ENCODE measurements at regions not wholly inside any gene's neighbourhood (a gene's known extent, or its start where the extent isn't known, plus 50 kb on each side); places are given as distances from the start of the nearest gene placed in this dataset.

DNA sequence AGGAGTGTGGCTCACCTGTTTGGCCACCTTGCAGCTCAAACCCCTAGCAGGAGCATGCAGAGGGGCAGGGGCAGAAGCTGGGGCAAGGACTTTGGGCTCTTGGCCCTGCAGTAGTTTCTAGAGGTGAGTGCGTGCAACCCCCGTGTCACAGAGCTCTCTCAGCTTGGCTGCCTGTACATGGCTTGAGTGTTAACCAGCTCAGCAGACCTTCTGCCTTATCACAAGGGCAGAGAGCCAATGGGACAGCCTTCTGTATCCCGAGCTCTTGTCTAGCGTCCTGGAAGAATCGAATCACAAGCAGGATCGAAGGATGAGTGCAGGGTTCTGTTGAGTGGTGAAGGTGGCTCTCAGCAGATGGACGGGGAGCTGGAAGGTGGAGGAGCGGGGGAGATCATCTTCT lies 120.3 kb upstream of the TMEM18 start:
- H3K9ac ChIP-seq (ENCODE audit: low read length in 2 of 2), result no peak overlapping the region
- H3K27me3 ChIP-seq (ENCODE audit: control insufficient read depth in 1 of 2, insufficient read depth in 2 of 2, low read length in 2 of 2), result peaks cover 0 to 2% of the 10 kb centered on the region in 2 donors
- H3K4me1 ChIP-seq (ENCODE audit: control insufficient read depth, insufficient read depth, low read length), result no peaks in the 10 kb centered on the region
- no peaks in the 10 kb centered on the region for H3K36me3 ChIP-seq (ENCODE audit: control insufficient read depth in 2 of 2, insufficient read depth in 2 of 2, low read length in 2 of 2)
- no peaks in the 10 kb centered on the region for H3K9me3 ChIP-seq (ENCODE audit: control insufficient read depth in 2 of 2, low read length in 2 of 2)
- H3K4me3 ChIP-seq (ENCODE audit: low read length in 2 of 2), result no peak overlapping the region
- H3K27ac ChIP-seq (ENCODE audit: low read length), result no peak overlapping the region

DNA sequence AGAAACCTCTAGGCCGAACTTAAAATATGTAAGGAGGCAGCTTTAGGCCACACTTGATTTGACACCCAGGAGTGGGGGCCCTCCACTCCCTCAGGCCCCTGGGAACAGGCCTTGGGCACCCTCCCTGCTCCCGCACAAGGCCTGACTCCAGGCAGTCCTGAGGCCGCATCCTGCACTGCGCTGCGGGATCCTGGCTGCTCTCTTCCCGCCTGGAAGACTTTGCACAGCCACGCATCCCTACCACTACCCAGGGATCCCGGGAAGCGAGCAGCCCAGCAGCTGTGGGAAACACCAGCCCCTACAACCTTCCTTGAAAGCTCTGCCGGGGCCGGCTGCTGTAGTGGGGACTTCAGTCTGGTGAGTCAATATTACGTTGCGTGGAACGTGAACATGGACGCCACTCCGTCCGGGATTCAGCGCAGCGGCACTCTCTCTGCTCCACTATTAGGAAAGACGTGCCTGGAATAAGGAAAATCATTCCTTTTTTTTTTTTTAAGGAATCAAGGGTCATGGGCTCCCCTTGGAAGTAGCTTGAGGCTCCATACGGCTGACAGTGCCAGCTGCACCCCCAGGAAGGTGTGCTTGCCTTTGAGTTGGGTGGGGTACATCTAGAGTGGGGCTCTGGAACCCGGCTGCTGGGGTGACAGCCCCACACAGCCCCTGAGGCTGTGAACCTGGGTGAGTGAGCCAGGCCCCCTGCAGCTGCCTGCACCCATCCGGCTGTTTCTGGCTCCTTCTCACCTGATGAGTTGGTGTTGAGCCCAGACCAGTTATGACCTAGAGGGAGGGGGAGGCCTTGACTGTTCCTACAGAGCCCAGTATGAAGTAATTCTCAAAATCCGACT lies 119.2 kb upstream of the TMEM18 start:
- Histone ChIP-seq H3K36me3 (ENCODE audit: control insufficient read depth in 2 of 2, insufficient read depth in 2 of 2, low read length in 2 of 2) (no peaks in the 10 kb centered on the region), H3K27me3 (ENCODE audit: control insufficient read depth in 1 of 2, insufficient read depth in 2 of 2, low read length in 2 of 2) (peaks cover 0 to 2% of the 10 kb centered on the region in 2 donors), H3K4me3 (ENCODE audit: low read length in 2 of 2) (no peak overlapping the region), H3K4me1 (ENCODE audit: control insufficient read depth, insufficient read depth, low read length) (no peaks in the 10 kb centered on the region), H3K9ac (ENCODE audit: low read length in 2 of 2) (no peak overlapping the region), H3K9me3 (ENCODE audit: control insufficient read depth in 2 of 2, low read length in 2 of 2) (no peaks in the 10 kb centered on the region), H3K27ac (ENCODE audit: low read length) (no peak overlapping the region)

DNA sequence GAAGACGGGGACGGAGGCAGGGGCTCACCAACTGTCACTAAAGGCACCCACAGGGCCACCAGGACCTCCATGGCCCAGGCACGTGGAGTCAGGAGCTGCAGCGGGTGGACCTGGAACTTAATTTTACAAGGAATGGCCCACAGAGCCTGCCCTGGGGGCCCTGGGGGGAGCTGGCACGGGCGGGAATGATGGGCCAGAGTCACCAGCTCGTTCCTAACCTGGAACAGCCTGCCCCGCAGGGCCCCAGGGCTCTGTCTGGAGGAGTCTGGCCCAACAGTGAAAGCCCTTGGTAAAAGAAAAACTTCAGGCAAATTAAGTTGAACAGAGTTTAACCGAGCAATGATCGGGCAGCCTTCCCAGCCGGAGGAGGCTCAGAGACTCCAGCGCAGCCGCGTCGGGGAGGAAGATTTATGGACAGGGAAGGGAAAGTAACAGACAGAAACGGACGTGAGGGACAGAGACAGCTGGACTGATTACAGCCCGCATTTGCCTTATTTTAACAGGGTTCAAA lies 118.4 kb upstream of the TMEM18 start:
- Histone ChIP-seq H3K27ac (ENCODE audit: low read length) (no peak overlapping the region), H3K9me3 (ENCODE audit: control insufficient read depth in 2 of 2, low read length in 2 of 2) (no peaks in the 10 kb centered on the region), H3K9ac (ENCODE audit: low read length in 2 of 2) (no peak overlapping the region), H3K4me3 (ENCODE audit: low read length in 2 of 2) (no peak overlapping the region), H3K36me3 (ENCODE audit: control insufficient read depth in 2 of 2, insufficient read depth in 2 of 2, low read length in 2 of 2) (no peaks in the 10 kb centered on the region), H3K27me3 (ENCODE audit: control insufficient read depth in 1 of 2, insufficient read depth in 2 of 2, low read length in 2 of 2) (peaks cover 0 to 2% of the 10 kb centered on the region in 2 donors), H3K4me1 (ENCODE audit: control insufficient read depth, insufficient read depth, low read length) (no peaks in the 10 kb centered on the region)

DNA sequence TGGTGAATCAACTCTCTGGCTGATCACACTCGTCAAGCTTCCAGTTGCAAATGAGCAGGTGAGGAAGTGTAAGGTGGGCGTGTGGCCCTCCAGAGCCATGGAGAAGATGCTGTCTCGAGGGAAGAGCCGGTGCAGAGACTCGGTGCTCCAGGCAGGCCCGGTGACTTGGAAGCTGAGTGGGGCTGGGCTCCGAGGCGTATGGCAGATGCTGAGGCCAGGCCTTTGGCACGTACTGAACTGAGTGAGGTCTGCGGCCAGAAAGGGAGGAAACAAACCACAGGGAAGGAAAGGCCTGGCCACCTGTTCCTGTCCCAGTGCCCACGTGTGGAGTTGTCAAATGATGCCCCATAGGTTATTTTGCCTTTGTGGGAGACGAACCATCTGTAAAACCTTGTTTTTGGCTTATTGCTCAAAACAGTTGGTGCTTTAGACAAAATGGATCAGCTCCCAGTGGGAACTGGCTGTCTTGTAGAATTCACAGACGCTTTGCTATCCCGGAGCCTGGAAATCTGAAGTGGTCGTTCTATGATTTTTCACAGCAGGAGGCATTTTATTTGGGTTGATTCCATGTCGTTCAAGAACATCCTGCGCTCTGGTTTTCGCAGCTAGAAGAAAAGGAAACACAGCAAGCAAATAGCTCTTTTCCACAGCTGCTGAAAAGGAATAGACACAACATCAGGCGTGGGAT lies 117.5 kb upstream of the TMEM18 start:
- Histone ChIP-seq H3K4me3 (ENCODE audit: low read length in 2 of 2) (no peak overlapping the region), H3K27ac (ENCODE audit: low read length) (no peak overlapping the region), H3K4me1 (ENCODE audit: control insufficient read depth, insufficient read depth, low read length) (no peaks in the 10 kb centered on the region), H3K36me3 (ENCODE audit: control insufficient read depth in 2 of 2, insufficient read depth in 2 of 2, low read length in 2 of 2) (no peaks in the 10 kb centered on the region), H3K27me3 (ENCODE audit: control insufficient read depth in 1 of 2, insufficient read depth in 2 of 2, low read length in 2 of 2) (peaks cover 0 to 2% of the 10 kb centered on the region in 2 donors), H3K9me3 (ENCODE audit: control insufficient read depth in 2 of 2, low read length in 2 of 2) (no peaks in the 10 kb centered on the region), H3K9ac (ENCODE audit: low read length in 2 of 2) (no peak overlapping the region)

DNA sequence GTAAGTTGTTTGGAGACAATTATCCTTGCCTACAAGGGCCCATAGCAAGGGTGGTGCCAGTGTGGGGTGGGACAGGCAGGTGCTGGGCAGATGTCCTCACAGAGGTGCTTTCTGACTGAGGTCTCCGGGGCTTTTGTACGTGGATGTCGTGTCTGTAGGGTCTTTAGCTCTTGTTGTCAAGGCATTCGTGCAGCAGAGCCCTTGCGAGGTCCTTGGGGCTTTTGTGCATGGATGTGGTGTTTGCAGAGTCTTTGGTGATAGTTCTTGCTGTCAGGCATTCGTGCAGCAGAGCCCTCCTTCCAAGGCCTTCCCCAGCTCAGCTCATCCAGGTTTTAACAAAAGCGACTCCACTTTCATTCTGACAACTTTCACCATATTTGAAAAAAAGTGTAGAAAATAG lies 116.0 kb upstream of the TMEM18 start:
- Histone ChIP-seq H3K36me3 (ENCODE audit: control insufficient read depth in 2 of 2, insufficient read depth in 2 of 2, low read length in 2 of 2) (no peaks in the 10 kb centered on the region), H3K27me3 (ENCODE audit: control insufficient read depth in 1 of 2, insufficient read depth in 2 of 2, low read length in 2 of 2) (peaks cover 0 to 2% of the 10 kb centered on the region in 2 donors), H3K9me3 (ENCODE audit: control insufficient read depth in 2 of 2, low read length in 2 of 2) (no peaks in the 10 kb centered on the region), H3K27ac (ENCODE audit: low read length) (no peak overlapping the region), H3K4me3 (ENCODE audit: low read length in 2 of 2) (no peak overlapping the region), H3K9ac (ENCODE audit: low read length in 2 of 2) (no peak overlapping the region), H3K4me1 (ENCODE audit: control insufficient read depth, insufficient read depth, low read length) (no peaks in the 10 kb centered on the region)

DNA sequence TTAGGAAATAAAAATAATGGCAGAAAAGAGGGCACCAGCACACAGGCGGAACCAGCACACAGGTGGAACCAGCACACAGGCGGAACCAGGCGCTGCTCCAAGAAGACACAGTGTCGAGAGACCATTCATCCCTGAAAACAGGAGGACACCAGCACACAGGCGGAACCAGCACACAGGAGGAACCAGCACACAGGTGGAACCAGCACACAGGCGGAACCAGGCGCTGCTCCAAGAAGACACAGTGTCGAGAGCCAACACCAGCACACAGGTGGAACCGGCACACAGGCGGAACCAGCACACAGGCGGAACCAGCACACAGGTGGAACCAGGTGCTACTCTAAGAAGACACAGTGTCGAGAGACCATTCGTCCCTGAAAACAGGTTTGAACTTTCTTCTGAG lies 115.5 kb upstream of the TMEM18 start:
- Histone ChIP-seq H3K27me3 (ENCODE audit: control insufficient read depth in 1 of 2, insufficient read depth in 2 of 2, low read length in 2 of 2) (peaks cover 0 to under 1% of the 10 kb centered on the region in 2 donors), H3K27ac (ENCODE audit: low read length) (no peak overlapping the region), H3K4me3 (ENCODE audit: low read length in 2 of 2) (no peak overlapping the region), H3K4me1 (ENCODE audit: control insufficient read depth, insufficient read depth, low read length) (no peaks in the 10 kb centered on the region), H3K36me3 (ENCODE audit: control insufficient read depth in 2 of 2, insufficient read depth in 2 of 2, low read length in 2 of 2) (no peaks in the 10 kb centered on the region), H3K9ac (ENCODE audit: low read length in 2 of 2) (no peak overlapping the region), H3K9me3 (ENCODE audit: control insufficient read depth in 2 of 2, low read length in 2 of 2) (no peaks in the 10 kb centered on the region)

DNA sequence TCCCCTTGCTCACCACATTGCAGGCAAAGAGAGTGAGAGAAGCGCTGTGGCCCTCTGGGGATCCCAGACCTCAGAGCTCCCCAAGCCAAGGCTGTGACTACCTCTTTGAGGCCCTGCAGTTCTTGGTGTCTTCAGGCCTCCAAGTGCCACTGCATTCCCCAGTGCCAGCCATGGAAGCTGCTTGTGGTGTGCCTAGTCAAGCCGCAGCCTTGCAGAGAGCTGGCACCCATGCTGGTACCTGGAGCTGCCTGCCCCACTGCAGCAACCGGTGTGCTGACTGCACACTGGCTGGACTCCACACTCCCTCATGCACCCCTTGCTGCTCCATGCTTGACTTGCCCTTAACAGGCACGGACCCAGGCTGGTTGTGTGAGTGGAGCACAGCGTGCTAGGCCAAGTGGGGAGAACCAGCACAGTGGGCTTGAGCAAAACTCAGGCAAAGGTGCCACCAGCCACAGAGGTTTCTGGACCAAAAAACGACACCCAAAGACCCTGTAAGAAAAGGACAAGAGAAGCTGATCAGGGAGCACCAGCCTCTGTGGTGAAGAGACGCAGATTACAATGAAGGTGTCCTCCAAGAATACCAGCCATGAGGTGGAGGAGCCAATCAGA lies 113.5 kb upstream of the TMEM18 start:
- H3K36me3 ChIP-seq (ENCODE audit: control insufficient read depth in 2 of 2, insufficient read depth in 2 of 2, low read length in 2 of 2), result no peaks in the 10 kb centered on the region
- no peak overlapping the region for H3K27ac ChIP-seq (ENCODE audit: low read length)
- no peaks in the 10 kb centered on the region for H3K9me3 ChIP-seq (ENCODE audit: control insufficient read depth in 2 of 2, low read length in 2 of 2)
- H3K27me3 ChIP-seq (ENCODE audit: control insufficient read depth in 1 of 2, insufficient read depth in 2 of 2, low read length in 2 of 2), result no peaks in the 10 kb centered on the region
- H3K9ac ChIP-seq (ENCODE audit: low read length in 2 of 2), result no peak overlapping the region
- H3K4me3 ChIP-seq (ENCODE audit: low read length in 2 of 2), result no peak overlapping the region
- no peaks in the 10 kb centered on the region for H3K4me1 ChIP-seq (ENCODE audit: control insufficient read depth, insufficient read depth, low read length)

DNA sequence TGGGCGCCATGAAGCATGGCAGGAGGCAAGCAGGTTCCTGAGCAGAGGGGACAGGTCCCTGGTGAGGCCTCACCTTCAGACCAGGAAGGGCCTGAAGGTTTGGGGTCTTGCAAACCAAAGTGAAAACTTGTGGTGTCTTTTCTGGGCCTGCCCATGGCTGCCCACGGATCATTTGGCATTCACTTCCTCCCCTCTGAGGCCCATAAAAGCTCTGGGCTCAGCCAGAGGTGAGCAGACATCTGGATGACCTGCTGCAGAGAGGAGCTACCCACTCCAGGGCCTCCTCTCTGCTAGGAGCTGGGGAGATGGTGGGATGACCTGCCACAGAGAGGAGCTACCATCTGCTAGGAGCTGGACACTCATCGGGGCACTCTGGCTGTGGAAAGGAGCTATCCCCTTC lies 112.9 kb upstream of the TMEM18 start:
- no peak overlapping the region for H3K9ac ChIP-seq (ENCODE audit: low read length in 2 of 2)
- H3K4me3 ChIP-seq (ENCODE audit: low read length in 2 of 2), result no peak overlapping the region
- H3K4me1 ChIP-seq (ENCODE audit: control insufficient read depth, insufficient read depth, low read length), result no peaks in the 10 kb centered on the region
- H3K9me3 ChIP-seq (ENCODE audit: control insufficient read depth in 2 of 2, low read length in 2 of 2), result no peaks in the 10 kb centered on the region
- H3K27ac ChIP-seq (ENCODE audit: low read length), result no peak overlapping the region
- no peaks in the 10 kb centered on the region for H3K27me3 ChIP-seq (ENCODE audit: control insufficient read depth in 1 of 2, insufficient read depth in 2 of 2, low read length in 2 of 2)
- no peaks in the 10 kb centered on the region for H3K36me3 ChIP-seq (ENCODE audit: control insufficient read depth in 2 of 2, insufficient read depth in 2 of 2, low read length in 2 of 2)

DNA sequence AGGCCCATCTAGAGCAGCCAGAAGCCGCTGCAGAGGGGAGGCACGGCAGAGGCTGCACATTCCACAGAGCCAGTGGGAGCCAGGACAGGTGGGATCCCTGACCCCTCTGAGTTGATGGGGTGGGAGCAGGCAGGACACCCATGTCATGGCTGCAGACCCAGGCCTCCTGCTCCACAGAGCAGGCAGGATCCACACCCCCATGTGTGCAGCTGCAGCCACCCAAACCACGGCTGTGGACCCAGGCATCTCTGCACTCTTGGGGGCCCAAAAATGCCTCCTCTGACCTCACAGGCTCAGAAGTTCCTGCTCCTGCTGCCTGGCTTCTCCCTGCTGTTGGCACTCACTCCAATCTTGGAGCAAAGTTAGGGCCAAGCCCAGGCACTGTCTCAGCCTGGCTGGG lies 112.3 kb upstream of the TMEM18 start:
- Histone ChIP-seq H3K4me1 (ENCODE audit: control insufficient read depth, insufficient read depth, low read length) (no peaks in the 10 kb centered on the region), H3K27ac (ENCODE audit: low read length) (no peak overlapping the region), H3K9me3 (ENCODE audit: control insufficient read depth in 2 of 2, low read length in 2 of 2) (no peaks in the 10 kb centered on the region)

DNA sequence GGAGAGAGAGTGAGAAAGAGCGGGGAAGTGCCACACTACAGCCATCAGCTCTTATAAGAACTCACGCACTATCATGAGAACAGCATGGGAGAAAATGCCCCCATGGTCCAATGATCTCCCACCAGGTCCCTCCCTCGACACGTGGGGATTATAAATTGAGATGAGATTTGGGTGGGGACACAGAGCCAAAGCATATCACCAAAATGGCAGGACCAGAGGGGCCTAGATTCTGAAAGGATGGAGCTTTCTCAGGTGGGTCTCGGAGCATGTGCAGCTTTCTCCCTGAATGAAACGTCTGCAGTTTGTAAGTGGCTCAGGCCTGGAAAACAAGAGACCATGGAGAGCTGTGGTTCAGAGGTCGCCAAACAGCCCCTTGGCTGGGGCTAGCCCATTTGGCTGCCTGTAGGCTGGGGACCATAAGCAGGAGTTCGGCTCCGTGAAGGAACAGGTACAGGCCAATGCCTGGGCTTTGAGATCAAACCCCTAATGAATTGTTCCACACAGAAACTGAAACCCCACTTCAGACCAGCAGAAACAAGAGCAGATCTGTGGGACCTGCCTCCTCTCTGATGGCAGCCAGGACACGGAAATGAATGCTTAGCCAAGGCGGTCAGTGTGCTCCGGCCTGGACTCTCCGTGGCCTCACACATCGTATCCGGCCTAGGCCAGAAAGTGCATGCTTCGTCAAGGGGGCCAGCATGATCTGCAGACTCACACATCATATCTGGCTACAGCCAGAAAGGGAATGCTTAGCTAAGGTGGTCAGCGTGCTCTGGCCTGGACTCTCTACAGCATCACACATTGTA lies 111.2 kb upstream of the TMEM18 start:
- Histone ChIP-seq H3K4me3 (ENCODE audit: low read length in 2 of 2) (no peak overlapping the region), H3K27me3 (ENCODE audit: control insufficient read depth in 1 of 2, insufficient read depth in 2 of 2, low read length in 2 of 2) (no peaks in the 10 kb centered on the region), H3K9me3 (ENCODE audit: control insufficient read depth in 2 of 2, low read length in 2 of 2) (no peaks in the 10 kb centered on the region), H3K36me3 (ENCODE audit: control insufficient read depth in 2 of 2, insufficient read depth in 2 of 2, low read length in 2 of 2) (no peaks in the 10 kb centered on the region), H3K4me1 (ENCODE audit: control insufficient read depth, insufficient read depth, low read length) (no peaks in the 10 kb centered on the region), H3K27ac (ENCODE audit: low read length) (no peak overlapping the region), H3K9ac (ENCODE audit: low read length in 2 of 2) (no peak overlapping the region)

More for the DNA sequence above, 112.3 kb upstream of the TMEM18 start:
- Histone ChIP-seq H3K27me3 (ENCODE audit: control insufficient read depth in 1 of 2, insufficient read depth in 2 of 2, low read length in 2 of 2) (no peaks in the 10 kb centered on the region), H3K36me3 (ENCODE audit: control insufficient read depth in 2 of 2, insufficient read depth in 2 of 2, low read length in 2 of 2) (no peaks in the 10 kb centered on the region), H3K9ac (ENCODE audit: low read length in 2 of 2) (no peak overlapping the region), H3K4me3 (ENCODE audit: low read length in 2 of 2) (no peak overlapping the region)

Data from stomach smooth muscle (tissue), 2 donors.